Memory B cell (primary cell): ENCODE measurements at regions not wholly inside any gene's neighbourhood (a gene's known extent, or its start where the extent isn't known, plus 50 kb on each side); places are given as distances from the start of the nearest gene placed in this dataset.

Experiments used
- ATAC-seq: fragments of 150-1000 bp; cut with Tn5 transposase; 2 replicates; pipeline ENCODE4 v1.10.0; 2021; ENCODE audit warnings: low read depth, mild to moderate bottlenecking, moderate library complexity
- DNase-seq, 2 donors: peaks; one replicate each; pipeline ENCODE4 v3.0.0; 2022; ENCODE audit warnings: low spot score in 2 of 2
- H3K27ac Mint-ChIP-seq: one replicate; pipeline ENCODE4 v1.8.0; 2022; ENCODE audit warnings: mild to moderate bottlenecking, moderate library complexity, mixed read lengths
- H3K27me3 Mint-ChIP-seq: one replicate; pipeline ENCODE4 v1.8.0; 2022; ENCODE audit warnings: mixed read lengths
- H3K36me3 Mint-ChIP-seq: one replicate; pipeline ENCODE4 v1.8.0; 2022; ENCODE audit warnings: mild to moderate bottlenecking, mixed read lengths
- H3K4me1 Mint-ChIP-seq: one replicate; pipeline ENCODE4 v1.8.0; 2022; ENCODE audit warnings: mixed read lengths
- H3K4me3 Mint-ChIP-seq: one replicate; pipeline ENCODE4 v1.8.0; 2022; ENCODE audit warnings: mild to moderate bottlenecking, moderate library complexity, mixed read lengths
- H3K9me3 Mint-ChIP-seq: one replicate; pipeline ENCODE4 v1.8.0; 2022; ENCODE audit warnings: mixed read lengths

- no peak for DNase-seq
- Mint-ChIP-seq H3K9me3 (no peaks in the 10 kb centered on the region), H3K27me3 (no peaks in the 10 kb centered on the region), H3K27ac (no peak overlapping the region), H3K36me3 (no peaks in the 10 kb centered on the region), H3K4me3 (no peak overlapping the region), H3K4me1 (peaks cover 2% of the 10 kb centered on the region)
- ATAC-seq, result no peak
These were observed 867.1 kb upstream of the TENM3 start for GRCh38 chr4:181376058-181376457.

- Mint-ChIP-seq H3K9me3 (no peaks in the 10 kb centered on the region), H3K27me3 (no peaks in the 10 kb centered on the region), H3K4me3 (no peak overlapping the region), H3K27ac (no peak overlapping the region), H3K36me3 (no peaks in the 10 kb centered on the region), H3K4me1 (peaks cover 3% of the 10 kb centered on the region)
- no peak for DNase-seq
- ATAC-seq, result no peak
These were observed 855.1 kb upstream of the TENM3 start for GRCh38 chr4:181388061-181388460.

- no peak for DNase-seq
- no peak for ATAC-seq
- Mint-ChIP-seq H3K27ac (no peak overlapping the region), H3K9me3 (peaks cover 7% of the 10 kb centered on the region), H3K4me1 (no peaks in the 10 kb centered on the region), H3K27me3 (peaks cover 3% of the 10 kb centered on the region), H3K36me3 (no peaks in the 10 kb centered on the region), H3K4me3 (no peak overlapping the region)
These were observed 826.2 kb upstream of the TENM3 start for GRCh38 chr4:181416966-181417365.

DNA sequence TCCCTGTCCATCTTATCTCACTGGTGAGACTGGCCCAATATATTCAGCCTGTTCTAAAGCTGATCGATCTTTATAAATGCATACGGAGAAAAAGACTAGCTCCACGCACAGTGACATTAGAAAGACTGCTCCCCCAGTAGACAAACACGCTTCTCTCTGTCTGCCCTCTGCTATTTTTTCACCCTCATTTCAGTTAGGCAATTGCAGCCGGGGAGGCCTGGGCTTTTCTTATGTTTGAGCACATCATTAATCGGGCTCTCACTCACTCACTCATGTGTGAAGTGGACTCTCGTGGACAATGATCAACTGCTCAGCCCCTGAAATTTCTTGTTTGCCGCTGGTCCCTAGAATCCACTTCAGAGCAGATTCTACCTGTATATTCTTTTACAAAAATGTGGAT lies 824.7 kb upstream of the TENM3 start:
- Mint-ChIP-seq H3K4me3 (no peak overlapping the region), H3K9me3 (peaks cover 7% of the 10 kb centered on the region), H3K4me1 (no peaks in the 10 kb centered on the region), H3K36me3 (no peaks in the 10 kb centered on the region), H3K27ac (no peak overlapping the region), H3K27me3 (peaks cover 3% of the 10 kb centered on the region)
- no peak for DNase-seq
- ATAC-seq, result no peak

GRCh38 chr4:181420950-181421349 lies 822.3 kb upstream of the TENM3 start:
- no peak for ATAC-seq
- DNase-seq, result no peak
- Mint-ChIP-seq H3K27ac (no peak overlapping the region), H3K36me3 (no peaks in the 10 kb centered on the region), H3K4me1 (no peaks in the 10 kb centered on the region), H3K9me3 (peaks cover 3% of the 10 kb centered on the region), H3K4me3 (no peak overlapping the region), H3K27me3 (peaks cover 3% of the 10 kb centered on the region)

DNA sequence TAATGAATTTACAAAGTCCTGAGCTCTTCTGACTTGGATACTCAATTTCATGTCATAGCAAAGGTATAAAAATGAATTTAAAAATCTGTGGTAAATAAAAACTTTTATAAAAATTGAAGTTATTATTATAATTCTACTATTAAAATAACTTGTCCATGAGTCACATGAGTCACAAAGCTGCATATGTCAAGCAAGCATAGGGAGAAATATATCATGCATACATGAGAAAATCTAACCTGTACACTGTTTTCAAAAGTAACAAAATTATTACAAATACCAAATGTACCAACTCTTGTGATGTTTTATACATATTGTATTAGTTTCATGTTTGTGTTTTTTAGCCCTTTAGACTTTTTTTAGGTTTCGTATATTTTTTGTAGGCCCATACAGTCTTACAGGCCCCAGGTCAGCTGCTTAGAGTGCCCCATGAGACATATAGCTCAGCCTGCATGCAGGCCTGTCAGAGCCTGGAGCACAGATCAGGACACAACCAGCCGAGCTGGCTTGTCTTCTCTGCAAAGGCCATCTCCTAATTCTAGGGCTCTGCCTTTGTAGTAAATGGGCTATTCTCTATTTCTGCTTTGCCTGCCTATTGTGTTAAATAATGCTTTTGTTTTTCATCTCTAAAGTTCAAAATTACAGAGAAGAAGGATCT lies 818.7 kb upstream of the TENM3 start:
- Mint-ChIP-seq H3K4me3 (no peak overlapping the region), H3K27ac (no peak overlapping the region), H3K36me3 (no peaks in the 10 kb centered on the region), H3K27me3 (peaks cover 3% of the 10 kb centered on the region), H3K4me1 (no peaks in the 10 kb centered on the region), H3K9me3 (peaks cover 2% of the 10 kb centered on the region)
- ATAC-seq (no peak), DNase-seq (no peak)

GRCh38 chr4:181427076-181427475 lies 816.1 kb upstream of the TENM3 start:
- Mint-ChIP-seq H3K36me3 (no peaks in the 10 kb centered on the region), H3K27ac (no peak overlapping the region), H3K4me3 (no peak overlapping the region), H3K4me1 (no peaks in the 10 kb centered on the region), H3K9me3 (peaks cover 2% of the 10 kb centered on the region), H3K27me3 (no peaks in the 10 kb centered on the region)
- DNase-seq, result no peak
- ATAC-seq, result no peak

DNA sequence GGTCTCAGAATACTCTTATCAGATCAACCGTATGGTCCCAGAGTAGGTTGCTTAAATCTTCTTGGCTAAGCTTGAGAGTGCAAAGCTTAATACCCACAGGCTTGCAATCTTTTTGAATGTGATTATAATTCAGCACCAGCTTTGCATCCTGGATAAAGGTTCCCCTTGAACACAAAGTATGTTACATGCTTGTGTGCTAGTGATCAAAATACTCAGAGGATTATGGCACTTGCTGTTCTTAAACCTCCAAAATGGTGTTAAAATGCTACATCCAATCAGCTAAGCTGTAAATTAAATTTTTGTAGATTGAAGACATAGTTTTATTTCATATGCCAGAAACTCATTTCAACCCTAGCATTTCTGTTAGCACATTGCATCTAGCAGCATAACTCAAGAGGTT lies 812.2 kb upstream of the TENM3 start:
- no peaks in the 10 kb centered on the region for H3K36me3 Mint-ChIP-seq
- no peak overlapping the region for H3K4me3 Mint-ChIP-seq
- ATAC-seq (no peak), DNase-seq (no peak)
- no peaks in the 10 kb centered on the region for H3K9me3 Mint-ChIP-seq
- H3K27ac Mint-ChIP-seq, result no peak overlapping the region
- H3K27me3 Mint-ChIP-seq, result no peaks in the 10 kb centered on the region
- H3K4me1 Mint-ChIP-seq, result no peaks in the 10 kb centered on the region

DNA sequence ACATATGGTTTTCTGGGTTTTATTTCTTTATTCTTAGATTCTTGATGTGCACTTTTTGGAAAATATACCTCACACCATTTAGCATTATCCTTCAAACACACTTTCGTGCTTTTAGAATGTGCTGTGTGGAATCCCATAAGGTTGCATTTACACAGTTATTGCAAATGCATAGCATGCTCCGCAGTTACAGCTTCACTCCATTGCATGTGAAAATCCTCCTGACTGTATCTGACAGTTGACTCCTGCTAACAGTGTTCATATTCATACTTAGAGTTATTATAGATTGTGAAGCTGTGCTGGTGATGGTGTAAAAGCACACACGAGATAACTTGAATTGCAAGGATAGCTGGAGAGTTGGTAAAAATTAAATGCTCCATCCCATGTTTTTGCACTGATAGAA lies 811.5 kb upstream of the TENM3 start:
- DNase-seq (no peak), ATAC-seq (no peak)
- Mint-ChIP-seq H3K4me3 (no peak overlapping the region), H3K27me3 (no peaks in the 10 kb centered on the region), H3K36me3 (no peaks in the 10 kb centered on the region), H3K9me3 (no peaks in the 10 kb centered on the region), H3K27ac (no peak overlapping the region), H3K4me1 (no peaks in the 10 kb centered on the region)

- DNase-seq (no peak), ATAC-seq (no peak)
- Mint-ChIP-seq H3K27ac (no peak overlapping the region), H3K4me3 (no peak overlapping the region), H3K9me3 (no peaks in the 10 kb centered on the region), H3K36me3 (no peaks in the 10 kb centered on the region), H3K4me1 (no peaks in the 10 kb centered on the region), H3K27me3 (no peaks in the 10 kb centered on the region)
These were observed 810.9 kb upstream of the TENM3 start for GRCh38 chr4:181432335-181432734.

DNA sequence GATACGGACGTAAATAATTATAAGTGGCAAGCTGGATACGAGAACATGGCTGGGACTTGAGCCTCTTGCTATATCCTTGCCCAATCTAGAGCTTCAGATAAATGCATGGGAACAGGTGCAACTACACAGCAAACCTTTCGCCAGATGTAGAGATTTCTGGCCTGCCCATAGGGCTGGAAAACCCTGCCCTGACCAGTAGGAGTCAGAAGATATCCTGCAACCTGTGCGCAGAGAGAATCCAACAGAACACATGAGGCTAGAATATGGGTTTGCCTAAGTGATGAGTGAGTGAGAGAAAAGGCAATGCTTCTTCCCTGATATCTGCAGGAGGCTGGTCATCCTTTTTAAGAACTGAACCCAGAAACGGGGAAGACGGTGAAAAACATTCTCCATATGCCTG lies 805.3 kb upstream of the TENM3 start:
- no peaks in the 10 kb centered on the region for H3K27me3 Mint-ChIP-seq
- DNase-seq (no peak), ATAC-seq (no peak)
- no peaks in the 10 kb centered on the region for H3K9me3 Mint-ChIP-seq
- no peak overlapping the region for H3K27ac Mint-ChIP-seq
- no peak overlapping the region for H3K4me3 Mint-ChIP-seq
- no peaks in the 10 kb centered on the region for H3K4me1 Mint-ChIP-seq
- no peaks in the 10 kb centered on the region for H3K36me3 Mint-ChIP-seq

GRCh38 chr4:181438641-181439040 lies 804.6 kb upstream of the TENM3 start:
- Mint-ChIP-seq H3K27ac (no peak overlapping the region), H3K4me3 (no peak overlapping the region), H3K4me1 (no peaks in the 10 kb centered on the region), H3K9me3 (no peaks in the 10 kb centered on the region), H3K27me3 (no peaks in the 10 kb centered on the region), H3K36me3 (no peaks in the 10 kb centered on the region)
- no peak for ATAC-seq
- no peak for DNase-seq

- ATAC-seq, result no peak
- Mint-ChIP-seq H3K4me3 (no peak overlapping the region), H3K4me1 (no peaks in the 10 kb centered on the region), H3K9me3 (no peaks in the 10 kb centered on the region), H3K27ac (no peak overlapping the region), H3K27me3 (no peaks in the 10 kb centered on the region), H3K36me3 (no peaks in the 10 kb centered on the region)
- DNase-seq, result no peak
These were observed 800.2 kb upstream of the TENM3 start for GRCh38 chr4:181443021-181443420.

- no peak overlapping the region for H3K4me3 Mint-ChIP-seq
- H3K9me3 Mint-ChIP-seq, result peaks cover 4% of the 10 kb centered on the region
- no peaks in the 10 kb centered on the region for H3K36me3 Mint-ChIP-seq
- DNase-seq (no peak), ATAC-seq (no peak)
- H3K4me1 Mint-ChIP-seq, result no peaks in the 10 kb centered on the region
- H3K27ac Mint-ChIP-seq, result no peak overlapping the region
- H3K27me3 Mint-ChIP-seq, result no peaks in the 10 kb centered on the region
These were observed 777.4 kb upstream of the TENM3 start for GRCh38 chr4:181465826-181466225.

- no peaks in the 10 kb centered on the region for H3K27me3 Mint-ChIP-seq
- H3K9me3 Mint-ChIP-seq, result no peaks in the 10 kb centered on the region
- no peaks in the 10 kb centered on the region for H3K4me1 Mint-ChIP-seq
- H3K27ac Mint-ChIP-seq, result no peak overlapping the region
- ATAC-seq (no peak), DNase-seq (no peak)
- H3K36me3 Mint-ChIP-seq, result no peaks in the 10 kb centered on the region
- no peak overlapping the region for H3K4me3 Mint-ChIP-seq
These were observed 774.8 kb upstream of the TENM3 start for GRCh38 chr4:181468451-181468850.
